Mesothelial cell of epicardium (in vitro differentiated cells): ENCODE measurements at regions not wholly inside any gene's neighbourhood (a gene's known extent, or its start where the extent isn't known, plus 50 kb on each side); places are given as distances from the start of the nearest gene placed in this dataset.

ENCODE experiments used
- DNase-seq, 2 experiments: peaks; one replicate each; pipeline ENCODE4 v3.0.0; 2021; ENCODE audit warnings: low spot score in 2 of 2; ENCODE audit not compliant: unreplicated experiment in 2 of 2
- H3K27ac Mint-ChIP-seq: 2 replicates; pipeline ENCODE4 v1.8.0; 2021; ENCODE audit warnings: mixed read lengths
- H3K27me3 Mint-ChIP-seq: 2 replicates; pipeline ENCODE4 v1.8.0; 2021; ENCODE audit warnings: low read depth, mixed read lengths
- H3K36me3 Mint-ChIP-seq: 2 replicates; pipeline ENCODE4 v1.8.0; 2021; ENCODE audit warnings: mixed read lengths
- H3K4me1 Mint-ChIP-seq: 2 replicates; pipeline ENCODE4 v1.8.0; 2021; ENCODE audit warnings: mixed read lengths
- H3K4me3 Mint-ChIP-seq: 2 replicates; pipeline ENCODE4 v1.8.0; 2021; ENCODE audit warnings: mild to moderate bottlenecking, moderate library complexity, mixed read lengths
- H3K9me3 Mint-ChIP-seq: 2 replicates; pipeline ENCODE4 v1.8.0; 2021; ENCODE audit warnings: mixed read lengths
- CTCF ChIP-seq: fragments of 200-600 bp; sonication (generic); IDR thresholded peaks from one replicate; pipeline ENCODE4 v1.5.0; 2021; ENCODE audit warnings: antibody characterized with exemption; ENCODE audit not compliant: unreplicated experiment

DNA sequence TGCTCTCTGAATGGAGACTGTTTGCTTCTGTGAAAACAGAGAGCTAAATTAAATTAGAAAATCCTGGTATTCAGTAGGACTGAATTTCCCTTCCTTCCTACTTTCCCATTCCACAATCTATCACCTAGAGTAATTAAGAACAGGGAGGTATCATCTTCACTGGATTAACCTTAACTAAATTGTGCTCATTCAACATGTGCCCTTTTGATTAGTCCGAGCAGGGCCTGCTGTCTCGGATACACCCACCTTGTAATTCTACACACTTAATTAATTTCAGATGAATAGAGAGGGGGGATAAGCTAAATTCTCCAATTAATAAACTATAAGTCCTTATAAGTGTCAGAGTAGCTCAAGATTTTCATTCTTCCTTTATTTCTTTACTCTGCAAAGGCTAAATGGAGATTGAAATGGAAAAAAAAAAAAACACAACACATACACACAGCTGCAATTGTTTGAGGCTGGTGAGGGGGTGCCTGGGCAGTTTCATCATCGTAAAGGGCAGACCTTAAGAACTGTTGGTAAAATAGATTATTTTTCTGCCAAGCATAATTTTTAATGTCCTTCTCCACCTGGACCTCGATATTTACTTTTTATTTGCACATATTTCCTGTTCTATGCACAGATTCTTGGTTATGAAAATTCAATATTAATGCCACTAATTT is 157.1 kb upstream of the SIX2 start:
- DNase-seq: no peak
- H3K9me3 Mint-ChIP-seq: no peaks in the 10 kb centered on the region
- peaks cover 7% of the 10 kb centered on the region for H3K4me1 Mint-ChIP-seq
- TF ChIP-seq CTCF: no peak
- H3K4me3 Mint-ChIP-seq: no peak overlapping the region
- peaks cover 98% of the 10 kb centered on the region for H3K27me3 Mint-ChIP-seq
- no peaks in the 10 kb centered on the region for H3K36me3 Mint-ChIP-seq
- no peak overlapping the region for H3K27ac Mint-ChIP-seq

DNA sequence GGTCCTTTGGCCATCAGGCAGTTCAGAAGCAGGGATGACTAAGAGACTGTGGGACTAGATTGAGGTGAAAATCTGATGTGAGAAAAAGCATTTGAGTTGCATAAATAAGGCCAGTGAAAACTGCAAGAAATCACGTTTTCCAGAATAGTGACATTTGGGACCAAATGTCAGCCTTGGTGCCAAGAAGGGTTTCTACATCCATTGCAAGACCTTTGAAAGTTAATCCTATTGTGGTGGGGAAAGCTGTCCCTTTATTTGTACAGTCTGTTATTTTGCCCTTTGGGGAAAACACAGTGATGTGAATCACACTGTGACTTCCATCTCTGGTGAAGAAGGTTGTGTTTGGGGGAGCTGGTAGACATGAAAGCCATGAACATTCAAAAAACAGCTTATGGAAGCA is 153.5 kb upstream of the SIX2 start:
- Mint-ChIP-seq H3K27ac (no peak overlapping the region), H3K36me3 (no peaks in the 10 kb centered on the region), H3K4me3 (no peak overlapping the region)

GRCh38 chr2:45156605-45157004 is 147.4 kb upstream of the SIX2 start:
- Mint-ChIP-seq H3K4me3 (no peak overlapping the region), H3K27me3 (peaks cover 45% of the 10 kb centered on the region), H3K36me3 (no peaks in the 10 kb centered on the region), H3K9me3 (no peaks in the 10 kb centered on the region), H3K4me1 (no peaks in the 10 kb centered on the region), H3K27ac (no peak overlapping the region)
- DNase-seq: no peak
- TF ChIP-seq CTCF: no peak

More for the DNA sequence above, 153.5 kb upstream of the SIX2 start:
- no peaks in the 10 kb centered on the region for H3K4me1 Mint-ChIP-seq
- peaks cover 84% of the 10 kb centered on the region for H3K27me3 Mint-ChIP-seq
- TF ChIP-seq CTCF: no peak
- no peak for DNase-seq
- H3K9me3 Mint-ChIP-seq: no peaks in the 10 kb centered on the region

- Mint-ChIP-seq H3K4me1 (no peaks in the 10 kb centered on the region), H3K27me3 (peaks cover 43% of the 10 kb centered on the region), H3K36me3 (no peaks in the 10 kb centered on the region), H3K27ac (no peak overlapping the region), H3K4me3 (no peak overlapping the region), H3K9me3 (peaks cover 15% of the 10 kb centered on the region)
- DNase-seq: no peak
- TF ChIP-seq CTCF: no peak
These were observed 145.4 kb upstream of the SIX2 start for GRCh38 chr2:45154606-45155155.

GRCh38 chr2:45154144-45154543 is 144.9 kb upstream of the SIX2 start:
- Mint-ChIP-seq H3K9me3 (peaks cover 16% of the 10 kb centered on the region), H3K4me1 (no peaks in the 10 kb centered on the region), H3K27ac (no peak overlapping the region), H3K4me3 (no peak overlapping the region), H3K27me3 (peaks cover 48% of the 10 kb centered on the region), H3K36me3 (no peaks in the 10 kb centered on the region)
- no peak for TF ChIP-seq CTCF
- no peak for DNase-seq
